ENCODE measurements at regions not wholly inside any gene's neighbourhood (a gene's known extent, or its start where the extent isn't known, plus 50 kb on each side); places are given as distances from the start of the nearest gene placed in this dataset.

DNA sequence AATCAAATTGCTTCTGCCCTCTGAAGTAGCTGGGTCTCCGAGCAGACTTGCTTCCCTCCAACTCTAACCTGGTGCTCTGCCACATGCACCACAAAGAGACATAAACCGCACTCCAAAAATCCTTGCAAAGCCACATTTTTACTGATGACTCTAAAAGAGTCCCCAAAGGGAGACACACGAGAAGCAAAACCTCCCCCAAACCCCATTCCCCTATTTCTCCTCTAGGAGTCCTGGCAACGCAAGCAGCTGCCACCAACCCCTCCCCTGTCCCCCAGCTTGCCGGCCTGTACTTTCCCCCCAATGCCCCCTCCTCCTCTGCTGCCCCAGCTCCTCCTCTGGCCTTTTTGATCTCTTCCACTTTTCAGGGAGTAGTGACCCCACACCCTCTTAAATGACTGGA, 180.1 kb upstream of the ARID1B start:
- Histone ChIP-seq H3K9me3 (no peaks in the 10 kb centered on the region), H3K4me3 (no peak overlapping the region), H3K4me1 (ENCODE audit: low read depth) (no peaks in the 10 kb centered on the region), H3K36me3 (ENCODE audit: low read depth) (no peaks in the 10 kb centered on the region)
- intact Hi-C loops (cut with DNase I, micrococcal nuclease), result no loop called here
- DNase-seq (no peak), ATAC-seq (no peak)
- TF ChIP-seq, protein P1, sequence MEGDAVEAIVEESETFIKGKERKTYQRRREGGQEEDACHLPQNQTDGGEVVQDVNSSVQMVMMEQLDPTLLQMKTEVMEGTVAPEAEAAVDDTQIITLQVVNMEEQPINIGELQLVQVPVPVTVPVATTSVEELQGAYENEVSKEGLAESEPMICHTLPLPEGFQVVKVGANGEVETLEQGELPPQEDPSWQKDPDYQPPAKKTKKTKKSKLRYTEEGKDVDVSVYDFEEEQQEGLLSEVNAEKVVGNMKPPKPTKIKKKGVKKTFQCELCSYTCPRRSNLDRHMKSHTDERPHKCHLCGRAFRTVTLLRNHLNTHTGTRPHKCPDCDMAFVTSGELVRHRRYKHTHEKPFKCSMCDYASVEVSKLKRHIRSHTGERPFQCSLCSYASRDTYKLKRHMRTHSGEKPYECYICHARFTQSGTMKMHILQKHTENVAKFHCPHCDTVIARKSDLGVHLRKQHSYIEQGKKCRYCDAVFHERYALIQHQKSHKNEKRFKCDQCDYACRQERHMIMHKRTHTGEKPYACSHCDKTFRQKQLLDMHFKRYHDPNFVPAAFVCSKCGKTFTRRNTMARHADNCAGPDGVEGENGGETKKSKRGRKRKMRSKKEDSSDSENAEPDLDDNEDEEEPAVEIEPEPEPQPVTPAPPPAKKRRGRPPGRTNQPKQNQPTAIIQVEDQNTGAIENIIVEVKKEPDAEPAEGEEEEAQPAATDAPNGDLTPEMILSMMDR (IDR thresholded peaks at IDR 0.05), result no peak

DNA sequence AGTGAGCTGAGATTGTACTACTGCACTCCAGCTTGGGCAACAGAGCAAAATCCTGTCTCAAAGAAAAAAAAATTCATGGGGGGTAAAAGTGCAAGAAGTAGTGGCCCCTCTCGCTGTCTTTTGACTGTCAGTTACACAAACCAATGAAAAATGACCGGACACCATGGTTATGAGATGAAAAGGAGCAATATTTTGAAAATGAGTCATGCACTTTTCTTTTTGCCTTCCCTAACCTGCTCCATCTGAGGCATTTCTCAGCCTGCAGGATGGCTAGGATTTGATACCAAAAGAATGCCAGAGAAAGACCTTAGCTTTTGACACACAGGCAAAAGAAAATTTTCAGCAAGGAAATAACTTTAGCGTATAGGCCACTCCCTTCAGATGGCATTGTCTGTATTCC, 181.7 kb upstream of the ARID1B start:
- ATAC-seq (no peak), DNase-seq (no peak)
- TF ChIP-seq, protein P1 (IDR thresholded peaks at IDR 0.05), result no peak
- intact Hi-C loops (cut with DNase I, micrococcal nuclease), result no loop called here
- Histone ChIP-seq H3K9me3 (no peaks in the 10 kb centered on the region), H3K4me3 (no peak overlapping the region), H3K36me3 (ENCODE audit: low read depth) (no peaks in the 10 kb centered on the region), H3K4me1 (ENCODE audit: low read depth) (no peaks in the 10 kb centered on the region)

DNA sequence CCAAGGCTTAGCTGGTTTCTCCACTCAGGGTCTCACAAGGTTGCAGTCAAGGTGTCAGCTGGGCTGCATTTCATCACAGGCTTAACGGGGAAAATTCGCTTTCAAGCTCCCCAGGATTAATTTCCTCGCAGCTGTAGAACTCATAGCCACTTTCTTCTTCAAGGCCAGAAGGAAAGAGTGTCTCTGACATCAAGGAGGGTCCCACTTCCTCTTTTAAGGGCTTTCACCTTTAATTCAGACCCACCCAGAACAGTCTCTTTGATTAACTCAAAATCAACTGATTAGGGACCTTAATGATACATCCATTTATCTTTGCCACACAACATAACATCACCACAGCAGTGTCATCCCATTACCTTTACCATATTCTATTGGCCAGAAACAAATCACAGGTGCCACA, 183.3 kb upstream of the ARID1B start:
- Histone ChIP-seq H3K36me3 (ENCODE audit: low read depth) (no peaks in the 10 kb centered on the region), H3K9me3 (no peaks in the 10 kb centered on the region), H3K4me3 (no peak overlapping the region), H3K4me1 (ENCODE audit: low read depth) (no peaks in the 10 kb centered on the region)
- no peak for ATAC-seq
- intact Hi-C loops (cut with DNase I, micrococcal nuclease), result no loop called here
- no peak for DNase-seq
- TF ChIP-seq, protein P1 (IDR thresholded peaks at IDR 0.05), result no peak

DNA sequence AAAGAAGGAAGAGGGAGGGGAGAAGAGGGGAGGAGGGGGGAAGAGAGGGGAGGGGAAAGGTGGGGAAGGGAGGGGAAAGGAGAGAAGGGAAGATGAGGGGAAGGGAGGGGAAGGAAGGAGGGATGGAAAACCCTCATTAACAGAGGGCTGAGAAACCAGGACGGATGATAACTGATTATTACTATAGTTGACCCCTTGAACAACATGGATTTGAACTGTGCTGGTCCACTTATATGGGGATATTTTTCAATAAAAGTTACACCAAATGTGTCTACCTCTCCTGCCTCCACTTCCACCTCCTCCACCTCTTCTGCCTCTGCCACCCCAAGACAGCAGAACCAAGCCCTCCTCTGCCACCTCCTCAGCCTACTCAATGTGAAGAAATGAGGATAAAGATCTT, 184.1 kb upstream of the ARID1B start:
- no peak for ATAC-seq
- no peak for DNase-seq
- TF ChIP-seq, protein P1 (IDR thresholded peaks at IDR 0.05), result no peak
- intact Hi-C loops (cut with DNase I, micrococcal nuclease), result no loop called here
- no peak overlapping the region for H3K4me3 ChIP-seq
- no peaks in the 10 kb centered on the region for H3K4me1 ChIP-seq (ENCODE audit: low read depth)
- H3K9me3 ChIP-seq, result no peaks in the 10 kb centered on the region
- no peaks in the 10 kb centered on the region for H3K36me3 ChIP-seq (ENCODE audit: low read depth)

DNA sequence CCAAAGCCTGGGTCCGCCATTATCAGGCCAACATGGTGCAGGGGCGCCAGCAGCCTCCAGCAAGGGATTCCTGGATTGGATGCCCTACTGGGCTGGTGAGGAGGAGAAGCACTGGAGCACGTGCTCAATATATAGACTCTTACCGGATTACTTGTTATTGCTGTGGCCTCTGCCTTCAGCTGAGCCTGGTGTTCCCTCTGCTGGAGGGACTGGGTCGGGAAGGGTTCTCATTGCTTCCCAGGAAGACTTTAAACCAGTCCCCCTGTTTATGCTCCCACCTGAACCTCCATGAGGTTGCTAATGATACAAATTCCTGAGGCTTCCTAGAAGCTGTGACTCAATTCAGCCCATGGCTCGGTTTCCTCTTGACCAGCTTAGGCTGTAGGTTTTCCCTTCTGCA, 186.7 kb upstream of the ARID1B start:
- intact Hi-C loops (cut with DNase I, micrococcal nuclease), result no loop called here
- H3K4me3 ChIP-seq, result no peak overlapping the region
- no peaks in the 10 kb centered on the region for H3K36me3 ChIP-seq (ENCODE audit: low read depth)
- TF ChIP-seq, protein P1 (IDR thresholded peaks at IDR 0.05), result no peak
- no peaks in the 10 kb centered on the region for H3K4me1 ChIP-seq (ENCODE audit: low read depth)
- ATAC-seq (no peak), DNase-seq (no peak)
- no peaks in the 10 kb centered on the region for H3K9me3 ChIP-seq

DNA sequence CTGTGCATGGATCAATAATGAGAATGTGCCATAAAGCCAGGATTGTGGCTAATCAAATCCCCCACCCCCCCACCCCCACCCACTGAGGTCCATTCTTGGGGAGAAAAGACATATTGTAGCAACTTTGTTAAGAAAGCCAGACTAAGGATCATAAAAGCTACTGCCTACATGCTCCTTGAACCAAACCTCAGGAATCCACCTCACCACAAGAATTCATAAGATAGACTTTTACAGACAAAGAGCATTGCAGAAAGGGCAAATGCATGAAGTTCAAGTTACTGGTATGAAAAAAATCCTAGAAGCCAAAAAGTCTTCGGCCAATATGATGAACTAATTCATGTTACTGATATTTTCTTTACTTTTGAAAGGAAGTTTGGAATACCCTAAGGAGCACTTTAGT, 187.9 kb upstream of the ARID1B start:
- no peaks in the 10 kb centered on the region for H3K9me3 ChIP-seq
- TF ChIP-seq, protein P1 (IDR thresholded peaks at IDR 0.05), result no peak
- H3K4me3 ChIP-seq, result no peak overlapping the region
- ATAC-seq (no peak), DNase-seq (no peak)
- H3K36me3 ChIP-seq (ENCODE audit: low read depth), result no peaks in the 10 kb centered on the region
- H3K4me1 ChIP-seq (ENCODE audit: low read depth), result no peaks in the 10 kb centered on the region
- intact Hi-C loops (cut with DNase I, micrococcal nuclease), result no loop called here

All from mucosa of descending colon (tissue), 3 donors.